ENCODE measurements at regions not wholly inside any gene's neighbourhood (a gene's known extent, or its start where the extent isn't known, plus 50 kb on each side); places are given as distances from the start of the nearest gene placed in this dataset.

GRCh38 chr13:88369866-88370265 lies 698.7 kb downstream of the SLITRK5 start:
- Histone ChIP-seq H3K9me3 (ENCODE audit: low read depth, low read length) (no peaks in the 10 kb centered on the region), H3K27me3 (ENCODE audit: insufficient read depth, low read length) (no peaks in the 10 kb centered on the region), H3K4me1 (ENCODE audit: insufficient read depth, low read length) (no peaks in the 10 kb centered on the region), H3K4me3 (ENCODE audit: low read length) (no peak overlapping the region)

DNA sequence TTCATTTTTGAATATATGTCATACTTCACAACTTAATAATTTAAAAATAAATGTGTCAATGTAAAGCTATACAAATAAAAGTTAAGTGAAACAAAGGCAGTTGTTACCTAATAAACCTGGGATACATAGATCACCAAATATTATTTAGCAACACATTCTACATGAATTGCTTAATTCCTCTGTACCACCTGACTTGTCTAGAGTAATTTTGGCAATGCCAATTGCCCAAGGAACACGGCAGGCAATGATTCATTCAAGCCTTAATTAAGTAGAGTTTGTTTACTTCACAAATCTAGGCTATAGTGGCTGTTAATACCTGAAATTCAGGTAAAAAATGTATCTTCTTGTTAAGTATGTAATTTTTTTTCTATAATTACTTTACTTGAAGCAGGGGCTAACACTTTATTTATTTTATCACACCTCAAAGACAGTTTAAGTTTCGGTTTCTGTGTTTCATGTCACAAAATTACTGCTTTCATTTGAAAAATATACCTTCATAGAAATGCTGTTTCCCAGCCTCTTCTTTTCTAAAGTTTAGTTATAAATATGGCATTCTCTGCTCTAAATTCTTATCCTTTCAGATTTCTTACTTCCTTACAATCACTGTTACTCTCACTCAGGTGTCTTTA lies 705.7 kb downstream of the SLITRK5 start:
- Histone ChIP-seq H3K4me1 (ENCODE audit: insufficient read depth, low read length) (no peaks in the 10 kb centered on the region), H3K4me3 (ENCODE audit: low read length) (no peak overlapping the region), H3K9me3 (ENCODE audit: low read depth, low read length) (no peaks in the 10 kb centered on the region), H3K27me3 (ENCODE audit: insufficient read depth, low read length) (no peaks in the 10 kb centered on the region)

DNA sequence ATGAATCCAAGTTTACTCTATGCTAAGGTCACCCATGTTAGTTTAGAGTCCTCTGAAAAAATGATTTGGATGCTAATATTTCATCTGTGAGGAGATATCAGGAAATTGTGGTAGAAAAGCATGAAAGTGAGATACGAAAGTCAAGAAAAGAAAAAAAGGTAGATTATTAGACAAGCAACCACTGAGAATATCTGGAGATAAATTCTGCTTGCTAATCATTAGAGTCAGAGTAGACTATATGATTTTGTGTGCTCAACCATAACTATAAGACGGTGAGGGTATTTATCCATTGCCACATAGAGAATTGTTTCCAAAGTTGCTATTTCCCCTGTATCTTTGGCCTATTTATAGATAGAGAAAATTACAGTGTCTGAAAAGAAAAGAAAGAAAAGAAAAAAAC lies 706.7 kb downstream of the SLITRK5 start:
- no peaks in the 10 kb centered on the region for H3K9me3 ChIP-seq (ENCODE audit: low read depth, low read length)
- no peak overlapping the region for H3K4me3 ChIP-seq (ENCODE audit: low read length)
- no peaks in the 10 kb centered on the region for H3K27me3 ChIP-seq (ENCODE audit: insufficient read depth, low read length)
- H3K4me1 ChIP-seq (ENCODE audit: insufficient read depth, low read length): no peaks in the 10 kb centered on the region

DNA sequence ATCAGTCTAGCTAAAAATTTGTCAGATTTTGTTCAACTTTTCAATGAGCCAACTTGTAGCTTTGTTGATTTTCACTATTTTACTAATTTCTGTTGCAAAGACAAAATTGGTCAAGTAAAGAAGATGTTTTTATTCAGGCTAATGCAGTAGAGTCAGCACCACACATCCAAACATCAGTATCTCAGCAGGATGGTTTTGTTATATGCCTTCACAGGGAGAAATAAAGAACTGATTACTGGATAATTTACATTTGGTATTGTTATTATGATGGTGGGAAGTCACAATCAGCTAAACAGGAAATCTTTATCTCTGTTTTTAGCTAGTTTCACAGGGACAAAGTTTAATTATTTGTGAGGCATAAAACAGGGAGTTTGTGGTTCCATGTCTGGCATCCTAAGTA lies 713.4 kb downstream of the SLITRK5 start:
- Histone ChIP-seq H3K4me1 (ENCODE audit: insufficient read depth, low read length) (no peaks in the 10 kb centered on the region), H3K9me3 (ENCODE audit: low read depth, low read length) (no peaks in the 10 kb centered on the region), H3K4me3 (ENCODE audit: low read length) (no peak overlapping the region), H3K27me3 (ENCODE audit: insufficient read depth, low read length) (no peaks in the 10 kb centered on the region)

GRCh38 chr13:88395804-88396203 lies 724.6 kb downstream of the SLITRK5 start:
- Histone ChIP-seq H3K27me3 (ENCODE audit: insufficient read depth, low read length) (no peaks in the 10 kb centered on the region), H3K9me3 (ENCODE audit: low read depth, low read length) (no peaks in the 10 kb centered on the region), H3K4me1 (ENCODE audit: insufficient read depth, low read length) (no peaks in the 10 kb centered on the region), H3K4me3 (ENCODE audit: low read length) (no peak overlapping the region)

DNA sequence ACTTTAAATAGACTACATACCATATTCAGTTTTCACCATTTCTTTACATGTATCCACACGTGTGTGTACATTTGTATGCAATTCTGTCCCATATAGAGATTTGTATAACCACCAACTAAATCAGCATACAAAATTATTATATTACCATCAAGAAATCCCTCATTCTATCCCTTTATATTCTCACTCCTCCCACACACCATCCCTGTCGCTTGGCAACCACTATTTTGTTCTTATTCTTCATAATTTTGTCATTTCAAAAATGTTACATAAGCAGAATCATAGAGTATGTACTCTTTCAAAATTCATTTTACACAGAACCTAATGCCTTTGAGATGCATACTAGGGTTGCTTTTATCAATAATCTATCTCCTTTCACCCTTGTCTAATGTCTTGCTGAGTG lies 740.5 kb downstream of the SLITRK5 start:
- Histone ChIP-seq H3K4me3 (ENCODE audit: low read length) (no peak overlapping the region), H3K4me1 (ENCODE audit: insufficient read depth, low read length) (no peaks in the 10 kb centered on the region), H3K9me3 (ENCODE audit: low read depth, low read length) (no peaks in the 10 kb centered on the region), H3K27me3 (ENCODE audit: insufficient read depth, low read length) (no peaks in the 10 kb centered on the region)

DNA sequence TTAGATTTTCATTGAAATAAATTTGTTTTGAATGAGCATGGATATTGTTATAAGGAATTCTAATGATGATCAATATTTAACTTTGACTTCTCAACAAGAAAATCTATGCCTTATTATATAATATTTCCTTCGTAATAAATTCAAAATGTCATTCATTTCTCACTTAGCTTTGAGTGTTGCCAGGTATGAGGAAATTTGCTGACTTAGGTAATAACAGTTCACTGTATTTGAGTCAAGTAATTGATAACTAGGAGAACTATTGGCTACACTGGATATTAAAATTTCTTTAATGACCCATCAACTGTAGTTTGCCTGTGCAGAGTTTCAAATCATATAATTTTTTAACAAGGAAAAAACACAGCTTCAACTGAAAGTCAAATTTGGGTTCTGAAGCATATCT lies 746.6 kb downstream of the SLITRK5 start:
- H3K9me3 ChIP-seq (ENCODE audit: low read depth, low read length): no peaks in the 10 kb centered on the region
- H3K27me3 ChIP-seq (ENCODE audit: insufficient read depth, low read length): no peaks in the 10 kb centered on the region
- no peaks in the 10 kb centered on the region for H3K4me1 ChIP-seq (ENCODE audit: insufficient read depth, low read length)
- no peak overlapping the region for H3K4me3 ChIP-seq (ENCODE audit: low read length)

GRCh38 chr13:88424463-88424862 lies 753.3 kb downstream of the SLITRK5 start:
- H3K9me3 ChIP-seq (ENCODE audit: low read depth, low read length): no peaks in the 10 kb centered on the region
- no peak overlapping the region for H3K4me3 ChIP-seq (ENCODE audit: low read length)
- no peaks in the 10 kb centered on the region for H3K4me1 ChIP-seq (ENCODE audit: insufficient read depth, low read length)
- no peaks in the 10 kb centered on the region for H3K27me3 ChIP-seq (ENCODE audit: insufficient read depth, low read length)

DNA sequence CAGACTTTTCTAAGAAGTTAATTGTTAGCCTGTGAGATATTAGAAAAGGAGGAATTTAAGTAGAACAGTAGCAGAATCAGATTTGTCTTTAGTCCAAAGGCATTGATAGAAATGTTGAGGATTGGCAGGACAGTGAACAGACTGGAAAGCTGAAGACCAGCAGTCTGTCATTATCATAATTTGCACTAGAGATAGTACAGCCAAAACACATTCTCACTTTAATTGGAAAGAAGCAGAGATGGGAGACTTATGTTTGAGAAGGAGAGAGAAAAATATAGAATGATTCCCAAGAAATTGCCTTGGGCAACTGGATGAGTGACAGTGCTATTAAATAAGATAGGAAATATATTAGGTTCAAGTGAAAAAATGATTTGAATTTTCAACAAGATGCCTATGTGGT lies 755.5 kb downstream of the SLITRK5 start:
- no peaks in the 10 kb centered on the region for H3K4me1 ChIP-seq (ENCODE audit: insufficient read depth, low read length)
- H3K9me3 ChIP-seq (ENCODE audit: low read depth, low read length): no peaks in the 10 kb centered on the region
- H3K4me3 ChIP-seq (ENCODE audit: low read length): no peak overlapping the region
- H3K27me3 ChIP-seq (ENCODE audit: insufficient read depth, low read length): no peaks in the 10 kb centered on the region

DNA sequence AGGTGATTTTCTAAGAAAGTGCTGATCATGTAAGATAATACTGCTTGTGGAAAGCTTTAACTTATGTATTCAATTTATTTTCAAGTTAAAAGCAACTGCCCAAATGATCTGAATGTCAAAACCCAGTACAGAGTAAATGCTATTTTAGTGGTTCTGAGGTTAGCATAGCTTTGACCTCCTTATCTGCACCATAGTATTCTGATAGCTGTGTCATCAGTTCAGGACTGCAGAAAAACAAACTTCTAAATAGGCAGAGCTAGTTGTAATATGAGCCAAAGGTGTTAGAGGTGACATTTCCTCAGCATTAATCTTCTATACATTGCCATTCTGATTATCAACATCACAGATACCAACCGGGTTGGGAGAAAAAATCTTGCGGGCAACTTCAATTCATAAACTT lies 758.7 kb downstream of the SLITRK5 start:
- no peaks in the 10 kb centered on the region for H3K9me3 ChIP-seq (ENCODE audit: low read depth, low read length)
- no peaks in the 10 kb centered on the region for H3K4me1 ChIP-seq (ENCODE audit: insufficient read depth, low read length)
- H3K4me3 ChIP-seq (ENCODE audit: low read length): no peak overlapping the region
- no peaks in the 10 kb centered on the region for H3K27me3 ChIP-seq (ENCODE audit: insufficient read depth, low read length)

DNA sequence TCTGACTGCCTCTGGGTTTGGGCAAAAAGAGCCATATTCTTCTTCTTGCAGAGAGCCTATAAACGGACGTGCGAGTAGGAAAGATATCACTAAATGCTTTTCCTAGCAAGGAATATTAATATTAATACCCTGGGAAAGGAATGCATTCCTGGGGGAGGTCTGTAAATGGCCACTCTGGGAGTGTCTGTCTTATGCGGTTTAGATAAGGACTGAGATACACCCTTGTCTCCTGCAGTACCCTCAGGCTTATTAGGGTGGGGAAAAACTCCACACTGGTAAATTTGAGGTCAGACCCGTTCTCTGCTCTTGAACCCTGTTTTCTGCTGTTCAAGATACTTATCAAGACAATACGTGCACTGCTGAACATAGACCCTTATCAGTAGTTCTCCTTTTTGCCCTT lies 763.8 kb downstream of the SLITRK5 start:
- Histone ChIP-seq H3K27me3 (ENCODE audit: insufficient read depth, low read length) (no peaks in the 10 kb centered on the region), H3K4me1 (ENCODE audit: insufficient read depth, low read length) (no peaks in the 10 kb centered on the region), H3K4me3 (ENCODE audit: low read length) (no peak overlapping the region), H3K9me3 (ENCODE audit: low read depth, low read length) (no peaks in the 10 kb centered on the region)

- Histone ChIP-seq H3K4me3 (ENCODE audit: low read length) (no peak overlapping the region), H3K27me3 (ENCODE audit: insufficient read depth, low read length) (no peaks in the 10 kb centered on the region), H3K4me1 (ENCODE audit: insufficient read depth, low read length) (no peaks in the 10 kb centered on the region), H3K9me3 (ENCODE audit: low read depth, low read length) (no peaks in the 10 kb centered on the region)
Measured at GRCh38 chr13:88436974-88437373, 765.8 kb downstream of the SLITRK5 start.

DNA sequence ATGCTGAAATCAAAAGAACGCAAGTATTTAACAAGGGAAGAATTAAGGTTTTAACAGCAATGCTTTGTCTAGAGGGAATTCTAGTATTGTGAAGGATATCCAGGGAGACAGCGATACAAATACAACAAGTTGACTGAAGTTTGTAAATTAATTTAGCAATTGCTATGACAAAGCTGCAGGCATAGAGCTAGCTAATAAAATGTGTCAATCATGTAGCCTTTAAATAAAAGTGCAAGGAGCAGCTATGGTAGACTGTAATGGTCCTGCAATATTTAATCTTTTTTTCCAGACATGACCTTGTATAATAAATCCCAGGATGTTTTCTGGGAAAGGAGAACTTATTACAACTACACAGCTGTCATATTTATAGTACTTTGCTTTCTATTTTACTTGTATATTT lies 779.3 kb downstream of the SLITRK5 start:
- peaks cover under 1% of the 10 kb centered on the region for H3K4me1 ChIP-seq (ENCODE audit: insufficient read depth, low read length)
- no peaks in the 10 kb centered on the region for H3K9me3 ChIP-seq (ENCODE audit: low read depth, low read length)
- no peak overlapping the region for H3K4me3 ChIP-seq (ENCODE audit: low read length)
- H3K27me3 ChIP-seq (ENCODE audit: insufficient read depth, low read length): no peaks in the 10 kb centered on the region

DNA sequence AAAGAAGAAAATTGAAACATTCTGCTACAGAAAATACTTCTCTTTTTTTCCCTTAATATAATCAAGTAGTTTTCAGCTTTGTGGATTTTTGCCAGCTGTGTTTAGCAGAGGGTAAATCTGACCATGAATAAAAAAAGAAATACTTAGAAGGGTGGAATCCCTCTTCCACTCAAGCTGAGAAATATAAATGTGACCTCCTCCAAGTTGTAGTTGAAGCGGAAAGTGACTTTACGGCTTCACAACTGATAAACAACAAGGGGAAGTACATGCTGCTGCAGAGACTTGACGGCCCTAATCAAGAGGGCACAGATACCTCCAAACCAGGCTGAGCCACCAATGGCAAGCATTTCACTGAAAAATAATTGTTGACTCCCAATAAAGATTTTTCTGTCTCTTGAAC lies 785.0 kb downstream of the SLITRK5 start:
- no peaks in the 10 kb centered on the region for H3K9me3 ChIP-seq (ENCODE audit: low read depth, low read length)
- no peak overlapping the region for H3K4me3 ChIP-seq (ENCODE audit: low read length)
- peaks cover 14% of the 10 kb centered on the region for H3K4me1 ChIP-seq (ENCODE audit: insufficient read depth, low read length)
- no peaks in the 10 kb centered on the region for H3K27me3 ChIP-seq (ENCODE audit: insufficient read depth, low read length)

- no peak overlapping the region for H3K4me3 ChIP-seq (ENCODE audit: low read length)
- H3K9me3 ChIP-seq (ENCODE audit: low read depth, low read length): no peaks in the 10 kb centered on the region
- no peaks in the 10 kb centered on the region for H3K27me3 ChIP-seq (ENCODE audit: insufficient read depth, low read length)
- H3K4me1 ChIP-seq (ENCODE audit: insufficient read depth, low read length): peaks cover 14% of the 10 kb centered on the region
Measured at GRCh38 chr13:88459331-88459730, 788.2 kb downstream of the SLITRK5 start.

DNA sequence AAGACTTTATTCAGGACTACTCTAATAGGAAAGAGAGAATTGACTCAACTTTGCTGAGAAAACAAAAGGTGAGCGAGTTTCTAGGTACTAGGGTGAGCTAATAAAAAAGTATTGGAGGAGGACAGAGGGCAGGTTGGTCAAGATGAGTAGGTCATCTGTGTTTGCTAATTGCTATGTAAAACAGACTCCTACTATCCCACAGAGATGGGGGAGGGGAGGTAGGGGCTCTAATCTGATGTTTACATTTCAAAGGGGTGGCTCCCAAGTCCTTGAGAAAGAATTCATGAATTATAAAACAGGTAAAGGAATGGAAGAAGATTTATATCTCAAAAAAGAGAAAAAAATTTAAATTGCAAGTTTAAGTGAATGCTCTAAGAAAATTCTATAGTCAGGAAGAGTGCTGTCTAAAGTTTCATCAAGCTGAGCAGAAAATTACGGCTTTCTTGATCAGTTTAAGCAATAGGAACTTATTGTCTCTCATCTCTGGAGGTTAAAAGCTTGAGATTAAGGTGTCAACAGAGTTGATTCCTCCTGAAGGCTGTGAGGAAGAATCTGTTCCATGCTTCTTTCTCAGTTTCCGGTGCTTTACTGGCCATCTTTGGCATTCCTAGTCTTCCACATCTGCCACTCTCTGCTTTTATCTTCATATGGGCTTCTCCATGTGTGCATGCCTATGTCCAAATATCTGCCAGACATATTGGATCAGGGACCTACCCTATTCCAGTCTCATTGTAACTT lies 790.3 kb downstream of the SLITRK5 start:
- peaks cover 10% of the 10 kb centered on the region for H3K4me1 ChIP-seq (ENCODE audit: insufficient read depth, low read length)
- H3K4me3 ChIP-seq (ENCODE audit: low read length): no peak overlapping the region
- H3K9me3 ChIP-seq (ENCODE audit: low read depth, low read length): no peaks in the 10 kb centered on the region
- no peaks in the 10 kb centered on the region for H3K27me3 ChIP-seq (ENCODE audit: insufficient read depth, low read length)

Measured in mononuclear cell (primary cell).